OCI-LY3 (cell line): ENCODE measurements at regions not wholly inside any gene's neighbourhood (a gene's known extent, or its start where the extent isn't known, plus 50 kb on each side); places are given as distances from the start of the nearest gene placed in this dataset.
"Not testable (repeated sequence)": the region's sequence is repeated elsewhere in the genome, so short reads cannot be mapped to it uniquely, and the experiment has no call there.

Experiments used
- H2AFZ ChIP-seq: fragments of 200-600, 300-600 bp; shearing (Covaris generic); 2 replicates; pipeline ENCODE4 v1.6.0; 2014; ENCODE audit warnings: antibody characterized with exemption, low read depth, low read length
- H3K27ac ChIP-seq: fragments of 200-600, 300-600 bp; sonication (generic); 2 replicates; pipeline ENCODE4 v1.5.1; 2014; ENCODE audit warnings: mild to moderate bottlenecking, low read length, moderate library complexity, mixed read lengths
- H3K27me3 ChIP-seq: fragments of 200-600, 300-600 bp; sonication (generic); 2 replicates; pipeline ENCODE4 v1.6.1; 2014; ENCODE audit warnings: low read depth, low read length, mixed read lengths
- H3K36me3 ChIP-seq: fragments of 200-600, 300-600 bp; sonication (generic); replicated peaks from 2 replicates; pipeline ENCODE3; 2014; ENCODE audit warnings: low read depth, low read length, mixed read lengths
- H3K4me1 ChIP-seq: fragments of 300-600, 200-600 bp; sonication (generic); 2 replicates; pipeline ENCODE4 v1.6.1; 2014; ENCODE audit warnings: low read length, mixed read lengths
- H3K4me2 ChIP-seq: fragments of 200-600, 300-600 bp; sonication (generic); 2 replicates; pipeline ENCODE4 v1.6.1; 2014; ENCODE audit warnings: low read length, mixed read lengths
- H3K4me3 ChIP-seq: fragments of 300-600, 200-600 bp; sonication (generic); 2 replicates; pipeline ENCODE4 v1.5.1; 2014; ENCODE audit warnings: antibody characterized with exemption, mild to moderate bottlenecking, low read length, moderate library complexity
- H3K79me2 ChIP-seq: fragments of 300-600, 200-600 bp; shearing (Covaris generic); 2 replicates; pipeline ENCODE4 v1.6.1; 2014; ENCODE audit warnings: mild to moderate bottlenecking, low read length, mixed read lengths
- H3K9ac ChIP-seq: fragments of 300-600, 200-600 bp; shearing (Covaris generic); 2 replicates; pipeline ENCODE4 v1.6.0; 2014; ENCODE audit warnings: mild to moderate bottlenecking, low read length, moderate library complexity
- H3K9me3 ChIP-seq: fragments of 200-600, 300-600 bp; shearing (Covaris generic); 2 replicates; pipeline ENCODE4 v1.6.1; 2014; ENCODE audit warnings: low read length, mixed read lengths; ENCODE audit not compliant: insufficient read depth
- H4K20me1 ChIP-seq: fragments of 200-600, 300-600 bp; sonication (generic); 2 replicates; pipeline ENCODE4 v1.6.1; 2016; ENCODE audit warnings: low read length, mixed read lengths; ENCODE audit not compliant: insufficient read depth
- CTCF ChIP-seq: fragments of 200-600, 300-600 bp; sonication (generic); IDR thresholded peaks from 2 replicates; pipeline ENCODE4 v1.5.1; 2014; ENCODE audit warnings: antibody characterized with exemption, low read length, low read depth
- EZH2phosphoT487 ChIP-seq: fragments of 200-600 bp; shearing (Covaris generic); IDR thresholded peaks from 2 replicates; pipeline ENCODE4 v1.6.1; 2018; ENCODE audit warnings: antibody characterized with exemption, mixed run types, low read depth

GRCh38 chr6:21935142-21935541 is 341.6 kb downstream of the SOX4 start:
- no peaks in the 10 kb centered on the region for H3K79me2 ChIP-seq
- TF ChIP-seq CTCF: no peak
- TF ChIP-seq EZH2phosphoT487: no peak
- no peaks in the 10 kb centered on the region for H3K27me3 ChIP-seq
- no peaks in the 10 kb centered on the region for H3K9me3 ChIP-seq
- no peak overlapping the region for H3K4me2 ChIP-seq
- H3K4me1 ChIP-seq: no peaks in the 10 kb centered on the region
- no peaks in the 10 kb centered on the region for H3K36me3 ChIP-seq
- H4K20me1 ChIP-seq: no peaks in the 10 kb centered on the region
- H3K9ac ChIP-seq: no peak overlapping the region
- H3K27ac ChIP-seq: no peak overlapping the region
- no peak overlapping the region for H3K4me3 ChIP-seq
- no peak overlapping the region for H2AFZ ChIP-seq

GRCh38 chr6:21935561-21936028 is 342.0 kb downstream of the SOX4 start:
- Histone ChIP-seq H3K9me3 (no peaks in the 10 kb centered on the region), H3K4me1 (no peaks in the 10 kb centered on the region), H3K9ac (no peak overlapping the region), H3K27me3 (no peaks in the 10 kb centered on the region), H3K4me2 (no peak overlapping the region), H3K27ac (no peak overlapping the region), H4K20me1 (no peaks in the 10 kb centered on the region), H2AFZ (no peak overlapping the region), H3K79me2 (no peaks in the 10 kb centered on the region), H3K4me3 (no peak overlapping the region), H3K36me3 (no peaks in the 10 kb centered on the region)
- no peak for TF ChIP-seq EZH2phosphoT487
- TF ChIP-seq CTCF: peak; percentile 55

GRCh38 chr6:21937466-21937865 is 343.9 kb downstream of the SOX4 start:
- TF ChIP-seq EZH2phosphoT487 (no peak), CTCF (no peak)
- no peak overlapping the region for H3K4me3 ChIP-seq
- H3K79me2 ChIP-seq: no peaks in the 10 kb centered on the region
- H3K27ac ChIP-seq: no peak overlapping the region
- no peaks in the 10 kb centered on the region for H3K27me3 ChIP-seq
- no peaks in the 10 kb centered on the region for H3K36me3 ChIP-seq
- no peak overlapping the region for H3K4me2 ChIP-seq
- H4K20me1 ChIP-seq: no peaks in the 10 kb centered on the region
- no peaks in the 10 kb centered on the region for H3K9me3 ChIP-seq
- H3K4me1 ChIP-seq: no peaks in the 10 kb centered on the region
- H3K9ac ChIP-seq: no peak overlapping the region
- H2AFZ ChIP-seq: no peak overlapping the region

GRCh38 chr6:21939066-21939465 is 345.5 kb downstream of the SOX4 start:
- not testable (repeated sequence) for H4K20me1 ChIP-seq, H3K36me3 ChIP-seq, H3K9me3 ChIP-seq

GRCh38 chr6:21941926-21942325 is 348.4 kb downstream of the SOX4 start:
- no peaks in the 10 kb centered on the region for H4K20me1 ChIP-seq
- no peak for TF ChIP-seq EZH2phosphoT487
- no peak for TF ChIP-seq CTCF
- H3K79me2 ChIP-seq: no peaks in the 10 kb centered on the region
- no peaks in the 10 kb centered on the region for H3K27me3 ChIP-seq
- no peak overlapping the region for H3K4me3 ChIP-seq
- no peak overlapping the region for H3K9ac ChIP-seq
- no peak overlapping the region for H2AFZ ChIP-seq
- no peaks in the 10 kb centered on the region for H3K4me1 ChIP-seq
- H3K27ac ChIP-seq: no peak overlapping the region
- no peak overlapping the region for H3K4me2 ChIP-seq
- H3K9me3 ChIP-seq: no peaks in the 10 kb centered on the region
- H3K36me3 ChIP-seq: no peaks in the 10 kb centered on the region

More at GRCh38 chr6:21939066-21939465, 345.5 kb downstream of the SOX4 start:
- not testable (repeated sequence) for H3K27me3 ChIP-seq, H3K4me3 ChIP-seq, H3K4me1 ChIP-seq, H2AFZ ChIP-seq, H3K4me2 ChIP-seq, H3K79me2 ChIP-seq, H3K9ac ChIP-seq, H3K27ac ChIP-seq
